ENCODE measurements at regions not wholly inside any gene's neighbourhood (a gene's known extent, or its start where the extent isn't known, plus 50 kb on each side); places are given as distances from the start of the nearest gene placed in this dataset.
A peak's percentile ranks its signal among the peaks of the same experiment; 100 is the strongest.
"Not testable (repeated sequence)": the region's sequence is repeated elsewhere in the genome, so short reads cannot be mapped to it uniquely, and the experiment has no call there.

- no peak overlapping the region for H3K27ac ChIP-seq
- no peaks in the 10 kb centered on the region for H3K27me3 ChIP-seq (replicated peaks)
- H3K9me3 ChIP-seq (replicated peaks), result no peaks in the 10 kb centered on the region
- DNase-seq (ENCODE audit: low read depth in 1 of 2, low spot score in 2 of 2), result no peak
- peaks cover 16% of the 10 kb centered on the region for H3K4me1 ChIP-seq (replicated peaks)
- no peak overlapping the region for H3K4me3 ChIP-seq
- H3K36me3 ChIP-seq, result no peaks in the 10 kb centered on the region
Observed at GRCh38 chr15:75100679-75101078, 77.3 kb downstream of the PPCDC start.

DNA sequence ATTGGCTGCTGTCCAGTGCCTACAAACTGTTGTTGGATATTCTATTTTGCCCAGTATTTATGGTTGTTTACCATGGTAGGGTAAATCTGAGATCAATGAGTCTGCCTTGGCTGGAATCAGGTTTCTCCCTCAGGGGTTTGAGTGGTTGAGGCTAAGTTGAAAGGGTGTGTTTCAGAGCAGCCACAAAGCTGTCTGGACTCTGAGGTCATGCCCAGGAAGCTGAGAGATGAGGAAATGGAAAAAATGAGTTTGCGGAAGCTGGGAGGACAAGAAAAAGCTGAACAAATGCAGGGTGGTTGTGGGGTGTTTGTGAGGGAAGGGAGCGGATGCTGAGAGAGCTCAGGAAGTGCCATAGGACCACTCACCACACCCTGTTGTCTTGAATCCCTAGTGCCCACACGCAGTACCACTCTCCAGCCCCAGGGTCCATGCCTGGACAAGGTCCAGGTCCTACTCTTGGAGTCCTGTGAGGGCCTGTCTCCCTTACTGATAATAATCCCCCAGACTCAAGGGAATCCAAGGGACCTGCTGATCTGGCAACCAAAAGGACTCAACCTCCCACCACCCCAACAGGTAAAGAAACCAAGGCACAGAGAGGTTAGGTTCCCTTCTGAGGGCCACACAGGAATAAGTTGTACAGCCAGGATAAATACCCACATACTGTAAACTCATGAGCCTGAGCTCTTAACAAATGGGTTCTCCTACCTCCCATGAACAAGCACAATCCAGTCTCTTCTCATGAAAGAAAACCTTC, 81.6 kb downstream of the PPCDC start:
- peak; percentile 86 to 93 for DNase-seq (ENCODE audit: low read depth in 1 of 2, low spot score in 2 of 2)
- H3K27me3 ChIP-seq (replicated peaks), result no peaks in the 10 kb centered on the region
- no peaks in the 10 kb centered on the region for H3K9me3 ChIP-seq (replicated peaks)
- H3K36me3 ChIP-seq, result no peaks in the 10 kb centered on the region
- H3K4me1 ChIP-seq (replicated peaks), result peaks cover 57% of the 10 kb centered on the region
- H3K4me3 ChIP-seq, result no peak overlapping the region
- peak overlapping the region; percentile 89 for H3K27ac ChIP-seq

- no peak overlapping the region for H3K4me3 ChIP-seq
- no peaks in the 10 kb centered on the region for H3K36me3 ChIP-seq
- no peak for DNase-seq (ENCODE audit: low read depth in 1 of 2, low spot score in 2 of 2)
- no peaks in the 10 kb centered on the region for H3K27me3 ChIP-seq (replicated peaks)
- H3K9me3 ChIP-seq (replicated peaks), result no peaks in the 10 kb centered on the region
- H3K27ac ChIP-seq, result peak overlapping the region; percentile 89
- H3K4me1 ChIP-seq (replicated peaks), result peaks cover 57% of the 10 kb centered on the region
Observed at GRCh38 chr15:75107516-75107907, 84.1 kb downstream of the PPCDC start.

- H3K9me3 ChIP-seq (replicated peaks), result 0 out of 2 replicates have a peak, but pooled peaks cover 2% of the 10 kb centered on the region
- no peak overlapping the region for H3K4me3 ChIP-seq
- peaks cover 57% of the 10 kb centered on the region for H3K4me1 ChIP-seq (replicated peaks)
- H3K36me3 ChIP-seq, result no peaks in the 10 kb centered on the region
- no peaks in the 10 kb centered on the region for H3K27me3 ChIP-seq (replicated peaks)
- DNase-seq (ENCODE audit: low read depth in 1 of 2, low spot score in 2 of 2), result peak; percentile 91
- H3K27ac ChIP-seq, result peak overlapping the region; percentile 89
Observed at GRCh38 chr15:75107908-75108838, 84.8 kb downstream of the PPCDC start.

GRCh38 chr15:75109021-75109735, 85.8 kb downstream of the PPCDC start:
- Histone ChIP-seq H3K4me1 (replicated peaks) (peaks cover 56% of the 10 kb centered on the region), H3K27me3 (replicated peaks) (no peaks in the 10 kb centered on the region), H3K36me3 (no peaks in the 10 kb centered on the region), H3K9me3 (replicated peaks) (0 out of 2 replicates have a peak, but pooled peaks cover 2% of the 10 kb centered on the region), H3K4me3 (no peak overlapping the region), H3K27ac (peak overlapping the region; percentile 89)
- DNase-seq (ENCODE audit: low read depth in 1 of 2, low spot score in 2 of 2), result no peak

- H3K9me3 ChIP-seq (replicated peaks), result 0 out of 2 replicates have a peak, but pooled peaks cover 2% of the 10 kb centered on the region
- no peaks in the 10 kb centered on the region for H3K27me3 ChIP-seq (replicated peaks)
- H3K4me1 ChIP-seq (replicated peaks), result peaks cover 51% of the 10 kb centered on the region
- H3K36me3 ChIP-seq, result no peaks in the 10 kb centered on the region
- no peak overlapping the region for H3K4me3 ChIP-seq
- H3K27ac ChIP-seq, result no peak overlapping the region; the same call in 1 of the 2 replicates
- no peak for DNase-seq (ENCODE audit: low read depth in 1 of 2, low spot score in 2 of 2)
Observed at GRCh38 chr15:75109736-75110130, 86.3 kb downstream of the PPCDC start.

DNA sequence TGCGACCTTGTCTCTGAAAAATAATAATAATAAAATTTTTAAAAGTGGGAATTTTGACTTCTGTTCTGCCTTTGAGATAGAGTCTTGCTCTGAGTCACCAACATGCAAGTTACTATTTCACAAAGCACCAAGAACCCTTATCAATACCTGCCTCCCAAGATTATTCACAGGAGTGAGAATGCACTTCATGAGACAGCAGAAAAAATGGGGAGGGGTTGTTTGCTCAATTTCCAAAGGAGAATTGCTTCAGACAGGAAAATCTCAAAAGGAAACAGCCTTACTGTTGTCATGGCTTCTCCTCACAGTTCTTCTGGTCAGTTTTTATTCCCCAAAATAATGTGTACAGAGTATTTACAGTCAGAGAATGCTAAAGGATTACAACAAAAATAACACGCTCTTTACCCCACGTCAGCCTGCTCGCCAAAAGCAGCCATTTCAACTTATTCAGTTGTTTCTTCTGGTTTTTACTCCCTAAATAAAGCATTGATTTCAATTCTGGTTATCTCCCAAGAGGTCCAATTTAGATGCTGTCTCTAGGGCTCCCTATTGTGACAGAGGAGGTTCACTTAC, 89.0 kb downstream of the PPCDC start:
- no peak overlapping the region for H3K27ac ChIP-seq
- DNase-seq (ENCODE audit: low read depth in 1 of 2, low spot score in 2 of 2), result no peak
- no peak overlapping the region for H3K4me3 ChIP-seq

DNA sequence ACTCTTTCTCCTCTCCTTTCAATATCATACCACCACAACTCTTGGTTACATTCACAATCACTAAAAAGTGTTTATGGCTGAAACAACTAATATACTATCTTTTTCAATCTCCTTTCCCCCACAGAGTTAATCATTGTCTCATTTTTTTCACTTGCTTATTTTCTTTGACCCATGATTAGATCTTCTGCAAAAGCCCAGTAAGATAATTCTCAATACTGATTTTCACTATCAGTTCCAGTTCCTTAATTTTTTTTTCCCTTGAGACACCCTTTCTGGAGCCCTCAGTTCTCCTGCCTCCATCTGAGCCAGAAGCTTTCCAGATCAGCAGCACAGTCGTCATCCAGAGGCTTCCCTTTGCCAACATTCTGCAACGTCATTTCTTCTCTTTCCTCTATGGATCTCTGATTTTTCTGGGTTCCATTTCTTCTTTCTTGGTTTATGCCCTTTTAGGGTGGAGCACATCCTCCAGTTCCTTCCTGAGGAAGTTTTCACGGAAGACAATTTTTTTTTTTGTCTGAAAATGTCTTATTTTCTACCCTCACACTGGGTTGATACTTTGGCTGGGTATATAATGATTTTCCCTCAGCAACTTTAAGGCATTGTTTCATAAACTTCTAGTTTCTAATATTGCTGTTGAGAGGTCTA, 88.7 kb upstream of the C15orf39 start:
- Histone ChIP-seq H3K4me3 (no peak overlapping the region), H3K27me3 (replicated peaks) (no peaks in the 10 kb centered on the region), H3K9me3 (replicated peaks) (0 out of 2 replicates have a peak, but pooled peaks cover 2% of the 10 kb centered on the region), H3K4me1 (replicated peaks) (peaks cover 18% of the 10 kb centered on the region), H3K36me3 (no peaks in the 10 kb centered on the region), H3K27ac (no peak overlapping the region)
- DNase-seq (ENCODE audit: low read depth in 1 of 2, low spot score in 2 of 2), result no peak

More for the DNA sequence above, 89.0 kb downstream of the PPCDC start:
- Histone ChIP-seq H3K4me1 (replicated peaks) (peaks cover 24% of the 10 kb centered on the region), H3K9me3 (replicated peaks) (0 out of 2 replicates have a peak, but pooled peaks cover 2% of the 10 kb centered on the region), H3K36me3 (no peaks in the 10 kb centered on the region), H3K27me3 (replicated peaks) (no peaks in the 10 kb centered on the region)

- H3K27ac ChIP-seq, result no peak overlapping the region
- peaks cover 5% of the 10 kb centered on the region for H3K4me1 ChIP-seq (replicated peaks)
- H3K9me3 ChIP-seq (replicated peaks), result 0 out of 2 replicates have a peak, but pooled peaks cover 2% of the 10 kb centered on the region
- no peaks in the 10 kb centered on the region for H3K27me3 ChIP-seq (replicated peaks)
- no peak for DNase-seq (ENCODE audit: low read depth in 1 of 2, low spot score in 2 of 2)
- H3K4me3 ChIP-seq, result no peak overlapping the region
- H3K36me3 ChIP-seq, result no peaks in the 10 kb centered on the region
Observed at GRCh38 chr15:75114327-75114726, 87.4 kb upstream of the C15orf39 start.

DNA sequence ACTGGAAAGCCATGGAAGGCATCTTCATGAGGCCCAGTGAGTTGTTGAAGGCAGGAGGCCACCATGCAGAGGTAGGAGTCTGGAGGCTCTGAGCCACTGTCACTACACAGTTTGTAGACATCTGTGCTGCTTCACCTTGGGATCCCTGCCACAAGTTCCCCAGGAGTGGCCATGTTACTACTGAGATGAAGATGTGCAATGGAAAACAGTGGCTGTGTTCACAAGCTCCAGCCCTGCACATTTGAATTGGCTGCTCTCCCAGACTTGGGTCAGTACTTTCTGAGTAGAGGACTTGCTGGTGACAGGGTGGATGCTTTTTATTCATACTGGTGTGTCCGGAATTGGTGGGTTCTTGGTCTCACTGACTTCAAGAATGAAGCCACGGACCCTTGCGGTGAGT, 86.9 kb upstream of the C15orf39 start:
- no peak for DNase-seq (ENCODE audit: low read depth in 1 of 2, low spot score in 2 of 2)
- H3K4me3 ChIP-seq, result no peak overlapping the region
- no peaks in the 10 kb centered on the region for H3K36me3 ChIP-seq
- no peaks in the 10 kb centered on the region for H3K27me3 ChIP-seq (replicated peaks)
- no peak overlapping the region for H3K27ac ChIP-seq
- peaks cover under 1% of the 10 kb centered on the region for H3K4me1 ChIP-seq (replicated peaks)
- 0 out of 2 replicates have a peak, but pooled peaks cover 2% of the 10 kb centered on the region for H3K9me3 ChIP-seq (replicated peaks)

GRCh38 chr15:75115411-75115913, 86.2 kb upstream of the C15orf39 start:
- H3K4me1 ChIP-seq (replicated peaks); DNase-seq (ENCODE audit: low read depth in 1 of 2, low spot score in 2 of 2); H3K4me3 ChIP-seq; H3K9me3 ChIP-seq (replicated peaks); H3K27me3 ChIP-seq (replicated peaks); H3K36me3 ChIP-seq; H3K27ac ChIP-seq: not testable (repeated sequence)

DNA sequence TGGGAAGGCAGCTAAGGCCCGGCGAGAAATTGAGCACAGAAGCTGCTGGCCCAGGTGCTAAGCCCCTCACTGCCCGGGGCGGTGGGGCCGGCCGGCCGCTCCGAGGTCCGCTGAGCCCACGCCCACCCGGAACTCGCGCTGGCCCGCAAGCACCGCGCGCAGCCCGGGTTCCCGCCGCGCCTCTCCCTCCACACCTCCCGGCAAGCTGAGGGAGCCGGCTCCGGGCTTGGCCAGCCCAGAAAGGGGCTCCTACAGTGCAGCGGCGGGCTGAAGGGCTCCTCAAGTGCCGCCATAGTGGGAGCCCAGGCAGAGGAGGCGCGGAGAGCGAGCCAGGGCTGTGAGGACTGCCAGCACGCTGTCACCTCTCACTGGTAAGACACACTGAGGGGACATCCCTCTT, 85.5 kb upstream of the C15orf39 start:
- not testable (repeated sequence) for H3K4me3 ChIP-seq; H3K9me3 ChIP-seq (replicated peaks); H3K4me1 ChIP-seq (replicated peaks); H3K27me3 ChIP-seq (replicated peaks); H3K36me3 ChIP-seq; H3K27ac ChIP-seq; DNase-seq (ENCODE audit: low read depth in 1 of 2, low spot score in 2 of 2)

GRCh38 chr15:75117993-75118392, 83.7 kb upstream of the C15orf39 start:
- DNase-seq (ENCODE audit: low read depth in 1 of 2, low spot score in 2 of 2), result no peak
- Histone ChIP-seq H3K4me3 (no peak overlapping the region), H3K27me3 (replicated peaks) (no peaks in the 10 kb centered on the region), H3K9me3 (replicated peaks) (0 out of 2 replicates have a peak, but pooled peaks cover 1% of the 10 kb centered on the region), H3K4me1 (replicated peaks) (peaks cover 13% of the 10 kb centered on the region), H3K27ac (no peak overlapping the region), H3K36me3 (no peaks in the 10 kb centered on the region)
